ENCODE measurements at regions not wholly inside any gene's neighbourhood (a gene's known extent, or its start where the extent isn't known, plus 50 kb on each side); places are given as distances from the start of the nearest gene placed in this dataset.

DNA sequence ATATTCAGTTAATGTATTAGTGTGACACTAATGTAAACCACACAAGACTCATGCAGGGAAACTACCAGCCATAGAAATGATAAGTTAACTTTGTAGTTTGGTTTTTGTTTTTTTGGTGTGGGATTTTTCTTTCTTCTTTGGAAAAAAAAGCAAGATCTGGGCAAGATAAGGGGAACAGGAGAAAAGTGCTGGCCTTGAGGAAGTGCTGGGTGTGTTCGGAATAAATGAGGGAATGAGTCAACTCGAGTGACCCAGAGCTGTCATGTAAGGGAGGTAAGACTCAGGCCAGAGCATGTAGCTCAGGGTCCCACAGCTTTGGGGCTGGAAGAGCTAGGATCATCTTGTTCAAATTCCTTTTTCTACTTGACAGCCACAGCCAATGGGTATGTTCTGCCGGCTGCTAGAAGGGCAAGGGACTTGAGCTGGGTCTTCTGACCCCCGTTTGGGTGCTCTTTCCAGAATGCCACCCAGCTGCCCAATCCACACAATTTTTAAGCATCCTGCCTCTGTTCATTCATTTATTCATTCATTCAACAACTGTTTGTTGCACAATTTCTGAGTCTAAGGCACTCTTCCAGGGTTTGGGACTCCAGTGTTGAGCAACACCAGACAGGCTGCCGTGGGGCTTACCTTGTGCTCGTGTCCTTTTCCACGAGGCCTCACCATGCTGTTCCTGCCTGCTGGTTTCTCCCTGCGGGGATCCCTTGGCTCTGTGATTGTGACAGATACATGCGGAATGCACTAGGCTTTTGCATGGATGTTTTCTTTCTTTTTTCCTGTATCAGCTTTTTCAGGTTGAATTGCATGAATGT lies 54.5 kb downstream of the CLDN34 start:
- no peak for DNase-seq (ENCODE audit: low read depth)

DNA sequence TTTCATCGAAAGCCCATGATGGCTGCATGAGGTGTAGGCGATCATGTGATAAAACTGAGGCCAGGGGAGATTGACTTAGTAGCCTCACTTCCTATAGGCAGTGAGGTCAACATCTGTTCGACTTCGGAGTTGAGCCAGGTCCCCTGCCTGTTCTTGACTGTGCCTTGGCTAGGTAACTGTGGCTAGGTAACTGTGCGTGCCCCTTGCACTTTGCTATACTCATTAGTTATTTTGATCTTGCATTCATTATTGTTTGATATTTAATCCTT lies 55.0 kb downstream of the CLDN34 start:
- no peak for DNase-seq (ENCODE audit: low read depth)

DNA sequence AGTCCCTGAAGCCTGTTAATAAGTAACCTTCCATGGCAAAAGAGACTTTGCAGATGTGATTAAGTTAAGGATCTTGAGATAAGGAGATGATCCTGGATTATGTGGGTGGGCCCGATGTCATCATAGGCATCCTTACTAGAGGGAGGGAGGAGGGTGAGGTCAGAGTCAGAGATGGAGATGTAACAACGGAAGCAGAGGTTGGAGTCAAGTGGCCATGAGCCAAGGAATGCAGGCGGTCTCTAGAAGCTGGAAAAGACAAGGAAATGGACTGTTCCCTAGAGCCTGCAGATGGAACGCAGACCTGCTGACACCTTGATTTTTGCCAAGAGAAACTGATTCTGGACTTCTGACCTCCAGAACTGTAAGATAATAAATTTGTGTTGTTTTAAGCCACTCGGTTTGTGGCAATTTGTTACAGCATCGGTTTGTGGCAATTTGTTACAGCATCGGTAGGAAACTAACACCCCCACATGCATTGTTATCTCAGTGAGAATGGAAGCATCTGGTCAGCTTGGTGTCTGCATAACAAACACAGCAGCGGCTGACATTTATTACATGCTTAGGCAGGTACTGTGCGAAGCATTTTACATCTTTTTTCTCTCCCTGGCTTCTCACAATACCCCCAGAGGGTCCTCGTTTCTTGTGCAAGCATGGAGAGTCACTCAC lies 55.6 kb downstream of the CLDN34 start:
- DNase-seq (ENCODE audit: low read depth) = no peak

DNA sequence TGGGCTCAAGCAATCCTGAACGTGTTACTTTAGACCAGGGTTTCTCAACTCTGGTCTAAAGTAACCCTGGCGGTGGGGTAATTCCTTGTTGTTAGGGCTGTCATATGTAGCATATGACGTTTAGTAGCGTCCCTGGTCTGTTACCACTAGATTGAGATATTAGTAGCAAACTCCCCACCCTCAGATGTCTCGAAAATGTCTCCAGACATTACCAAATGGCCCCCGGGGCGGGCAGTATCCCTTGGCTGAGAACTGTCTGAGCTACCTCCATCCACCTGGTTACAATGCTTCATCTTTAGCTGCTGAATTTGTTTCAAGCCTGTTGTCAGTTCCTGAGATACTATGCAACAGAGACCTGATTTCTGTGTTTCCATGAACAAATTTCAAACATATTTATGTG lies 56.7 kb downstream of the CLDN34 start:
- no peak for DNase-seq (ENCODE audit: low read depth)

DNA sequence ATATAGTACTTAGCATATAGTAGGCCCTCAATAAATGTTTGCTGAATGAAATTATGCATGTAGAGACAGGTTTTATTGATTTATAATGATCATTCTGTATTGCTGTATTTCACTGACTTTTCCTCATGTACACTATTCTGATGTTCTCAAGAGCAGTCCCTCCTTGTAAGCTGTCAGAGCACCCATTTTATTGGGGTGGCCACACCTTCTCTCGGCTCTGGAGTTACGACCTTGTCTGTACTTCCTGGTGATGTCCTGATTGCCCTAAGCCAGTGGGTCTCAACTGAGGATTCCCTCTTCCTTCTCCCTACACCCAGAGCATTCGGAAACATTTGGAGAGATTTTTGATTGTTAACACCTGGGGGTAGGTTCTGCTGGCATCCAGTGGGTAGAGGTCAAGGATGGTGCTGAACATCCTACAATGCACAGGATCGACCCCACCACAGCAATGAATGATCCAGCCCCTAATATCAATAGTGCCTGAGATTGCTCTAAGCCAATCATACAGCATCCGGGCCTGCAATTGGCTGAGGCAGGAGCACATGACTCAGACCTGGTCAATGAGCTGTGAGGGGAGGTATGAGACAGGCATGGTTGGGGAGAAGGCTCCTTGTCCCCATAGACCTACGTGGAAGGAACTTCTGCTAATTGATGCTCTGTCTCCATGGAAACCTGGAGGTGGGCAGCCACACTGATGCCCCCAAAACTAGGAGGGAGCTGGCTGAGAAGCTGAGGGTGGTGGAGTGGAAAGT lies 58.8 kb downstream of the CLDN34 start:
- no peak for DNase-seq (ENCODE audit: low read depth)

DNA sequence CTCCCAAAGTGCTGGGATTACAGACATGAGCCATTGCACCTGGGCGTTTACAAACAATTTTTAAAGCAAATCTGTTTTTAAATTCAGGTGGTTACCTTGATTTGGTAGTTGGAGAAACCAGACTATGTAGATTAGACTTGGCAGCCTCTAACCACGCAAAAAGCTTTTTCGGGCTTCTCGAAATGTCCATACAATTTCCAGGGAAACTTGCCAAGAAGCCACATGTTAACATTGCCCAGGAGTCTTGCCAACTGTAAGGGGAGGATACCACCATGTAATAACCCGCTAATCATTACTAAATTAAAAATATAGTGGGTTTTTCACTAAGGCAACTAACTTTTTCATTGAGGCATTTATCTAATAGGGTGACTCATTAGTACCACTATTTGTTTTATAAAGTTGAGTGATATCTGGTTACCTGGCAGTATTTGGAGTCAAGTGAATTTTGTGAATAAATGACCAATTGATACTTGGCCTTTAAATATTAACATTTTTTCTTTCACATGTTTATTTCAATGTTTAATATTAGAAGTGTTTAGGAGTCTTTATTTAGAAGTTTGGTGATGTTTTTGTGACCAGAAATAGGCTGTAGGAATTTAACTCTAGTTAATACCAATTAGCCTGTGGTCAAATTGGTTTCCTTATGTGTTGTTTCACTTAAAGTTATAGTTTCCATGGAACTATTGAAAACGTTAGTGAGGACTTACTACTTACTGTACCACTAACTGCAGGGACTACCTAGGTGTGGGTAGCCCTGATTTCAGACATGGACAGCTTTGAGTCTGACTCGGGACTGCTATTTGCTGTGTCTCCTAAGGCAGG lies 61.3 kb downstream of the CLDN34 start:
- DNase-seq (ENCODE audit: low read depth) = no peak

DNA sequence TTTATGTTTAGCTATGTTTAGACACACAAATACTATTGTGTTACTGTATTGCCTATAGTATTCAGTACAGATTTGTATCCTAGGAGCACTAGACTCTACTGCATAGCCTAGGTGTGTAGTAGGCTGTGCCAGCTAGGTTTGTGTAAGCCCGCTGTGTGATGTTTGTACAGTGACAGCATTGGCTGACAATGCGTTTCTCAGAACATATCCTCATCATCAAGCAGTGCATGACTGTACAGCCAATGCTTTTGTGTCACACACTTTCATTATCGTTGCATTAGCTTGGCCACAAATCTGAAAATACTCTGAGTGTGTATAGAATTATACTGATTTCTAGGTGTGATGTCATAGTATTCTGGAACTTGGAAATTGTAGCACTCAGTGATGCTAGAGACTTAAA lies 63.4 kb downstream of the CLDN34 start:
- DNase-seq (ENCODE audit: low read depth) = no peak

DNA sequence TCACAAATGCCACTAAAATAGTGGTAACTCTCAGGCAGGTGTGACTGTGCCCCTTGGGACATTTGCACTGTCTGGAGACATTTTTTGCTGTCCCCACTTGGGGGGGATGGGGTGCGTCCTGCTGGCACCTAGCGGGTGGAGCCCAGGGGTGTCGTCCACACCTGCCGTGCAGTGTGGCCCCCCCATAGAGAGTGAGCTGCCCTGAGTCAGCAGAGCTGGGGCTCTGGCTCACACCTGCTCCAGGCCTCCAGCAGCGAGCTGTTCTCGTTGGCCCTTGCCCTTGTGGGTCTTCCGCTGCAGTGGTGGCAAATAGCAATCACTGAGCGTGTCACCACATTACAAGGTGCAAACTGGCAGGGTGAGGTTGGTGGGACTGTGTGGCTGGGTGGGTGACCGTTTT lies 64.6 kb downstream of the CLDN34 start:
- DNase-seq (ENCODE audit: low read depth) = no peak

DNA sequence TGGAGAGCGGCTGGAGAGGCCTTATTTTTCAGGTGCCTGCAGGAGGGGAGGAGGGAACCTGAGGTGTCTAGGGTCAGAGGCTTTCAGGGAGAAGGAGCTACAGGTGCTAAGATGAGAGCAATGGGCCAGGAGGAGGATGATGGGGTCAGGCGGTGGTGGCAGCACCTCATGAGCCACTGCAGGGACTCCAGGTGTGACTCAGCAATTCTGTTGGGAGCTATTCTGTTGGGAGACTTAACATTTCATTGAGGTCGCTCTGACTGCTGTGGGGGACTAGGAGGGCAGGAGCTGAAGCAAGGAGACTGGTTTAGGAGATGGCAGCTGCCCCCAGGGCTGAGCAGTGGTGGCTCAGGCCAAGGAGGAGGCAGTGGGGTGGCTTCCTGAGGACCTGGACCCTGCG lies 65.0 kb downstream of the CLDN34 start:
- DNase-seq (ENCODE audit: low read depth) = no peak

DNA sequence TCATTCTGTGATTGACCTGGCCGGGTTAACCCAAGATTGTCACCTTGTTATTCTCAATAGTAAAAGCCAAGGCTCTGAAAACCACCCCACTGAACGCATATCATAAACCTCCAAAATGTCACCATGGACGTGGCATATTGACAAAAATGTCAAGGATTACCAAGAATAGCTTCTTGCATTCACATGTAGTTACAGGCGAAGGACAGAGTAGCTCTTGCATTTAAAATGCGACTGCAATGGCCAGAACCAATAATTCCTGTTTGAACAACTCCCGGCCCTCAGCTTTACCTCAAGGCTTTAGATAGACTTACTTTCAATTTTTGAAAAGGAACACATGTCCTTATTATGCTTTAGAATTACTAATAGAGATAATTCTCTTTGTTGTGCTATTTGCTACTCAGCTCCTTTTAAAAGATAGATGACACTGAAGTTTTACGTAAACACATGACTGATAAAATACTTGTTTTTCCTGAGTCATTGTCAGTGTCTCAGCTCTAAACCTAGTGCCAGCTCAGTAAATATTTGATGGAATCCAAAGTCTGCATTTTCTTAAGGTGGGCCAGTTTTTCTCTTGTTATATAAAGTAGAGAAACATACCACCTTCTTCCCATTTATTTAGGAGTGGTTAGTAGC lies 66.3 kb downstream of the CLDN34 start:
- no peak for DNase-seq (ENCODE audit: low read depth)

DNA sequence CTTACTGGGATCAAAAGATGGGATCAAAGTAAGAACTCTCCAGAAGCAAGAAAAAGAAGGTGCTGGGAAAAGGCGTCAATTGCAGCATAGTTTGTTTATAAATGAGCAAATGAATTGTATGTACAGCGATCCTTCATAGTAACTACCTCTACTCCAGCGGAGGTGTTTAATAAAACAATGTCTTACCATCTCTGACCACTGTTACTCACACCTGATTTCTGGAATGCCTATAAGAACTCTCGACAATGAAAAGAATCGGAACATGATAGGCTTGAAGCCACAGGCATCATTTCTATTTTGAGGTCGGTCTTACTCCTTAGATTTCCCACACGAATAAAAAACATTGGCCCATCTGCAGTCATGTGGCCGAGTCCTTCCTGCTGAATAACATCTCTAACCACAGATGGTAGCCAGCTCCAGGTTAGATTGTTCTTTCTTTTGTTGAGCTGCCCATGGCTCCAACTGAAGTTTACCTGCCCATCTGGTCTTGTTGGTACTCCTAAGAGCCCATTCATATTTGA lies 67.6 kb downstream of the CLDN34 start:
- DNase-seq (ENCODE audit: low read depth) = no peak

DNA sequence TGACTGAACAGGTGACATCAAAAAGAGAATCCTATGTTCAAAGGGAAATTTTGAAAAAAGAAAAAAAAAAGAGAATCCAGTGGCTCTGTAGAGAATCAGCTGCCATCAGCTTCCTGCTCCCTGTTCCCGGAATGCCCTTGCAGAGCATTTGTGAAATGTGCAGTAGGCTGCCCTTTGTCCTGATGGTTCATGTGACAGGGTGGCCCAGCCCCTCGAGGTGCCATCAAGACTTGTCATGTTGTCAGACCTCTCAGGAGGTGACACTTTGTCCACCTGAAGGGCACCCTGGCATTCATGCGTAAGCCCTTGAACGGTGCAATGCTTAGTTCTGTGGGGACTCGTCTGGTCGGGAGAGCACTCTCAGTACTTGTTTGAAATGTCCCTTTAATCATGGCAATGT lies 71.4 kb downstream of the CLDN34 start:
- no peak for DNase-seq (ENCODE audit: low read depth)

DNA sequence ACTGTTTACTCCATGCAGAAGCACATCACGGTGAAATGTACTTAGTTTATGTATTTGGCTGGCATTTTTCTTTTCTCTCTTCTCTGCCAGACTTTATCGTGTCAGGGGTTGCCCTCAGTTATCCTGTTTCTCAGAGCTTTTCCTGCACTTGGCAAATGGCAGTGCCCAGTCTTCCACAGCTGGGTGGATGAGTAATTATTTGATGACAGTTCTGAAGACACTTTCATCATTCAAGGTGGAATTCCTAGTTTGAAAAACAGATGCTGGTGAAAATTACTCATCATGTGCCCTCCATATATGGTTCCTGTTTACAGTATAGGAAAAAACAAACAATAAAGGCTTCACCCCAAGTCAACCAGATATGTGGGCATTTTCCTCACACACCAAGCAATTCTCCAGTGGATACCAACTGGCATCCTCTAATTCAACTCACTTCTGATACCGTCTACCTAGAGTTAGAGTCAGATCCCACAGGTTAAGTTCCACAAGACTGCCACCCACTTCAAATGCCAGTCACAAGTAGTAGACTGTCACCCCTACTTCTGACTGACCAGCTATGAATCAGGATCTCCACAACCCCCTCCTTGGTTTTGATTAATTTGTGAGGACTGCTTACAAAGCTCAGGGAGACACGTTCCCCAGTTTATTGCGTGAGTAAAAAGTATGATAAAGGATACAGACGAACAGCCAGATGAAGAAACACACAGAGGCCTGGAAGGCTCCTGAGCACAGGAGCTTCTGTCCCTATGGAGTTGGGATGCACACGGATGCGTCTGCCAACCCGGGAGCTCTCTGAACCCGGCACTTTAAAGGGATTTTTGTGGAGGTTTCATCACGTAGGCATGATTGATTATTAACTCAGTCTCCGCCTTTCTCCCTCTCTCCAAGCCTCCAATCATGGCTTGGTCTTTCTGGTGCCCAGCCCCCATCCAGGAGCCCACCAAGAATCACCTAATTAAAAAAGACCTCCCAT lies 72.9 kb downstream of the CLDN34 start:
- no peak for DNase-seq (ENCODE audit: low read depth)

DNA sequence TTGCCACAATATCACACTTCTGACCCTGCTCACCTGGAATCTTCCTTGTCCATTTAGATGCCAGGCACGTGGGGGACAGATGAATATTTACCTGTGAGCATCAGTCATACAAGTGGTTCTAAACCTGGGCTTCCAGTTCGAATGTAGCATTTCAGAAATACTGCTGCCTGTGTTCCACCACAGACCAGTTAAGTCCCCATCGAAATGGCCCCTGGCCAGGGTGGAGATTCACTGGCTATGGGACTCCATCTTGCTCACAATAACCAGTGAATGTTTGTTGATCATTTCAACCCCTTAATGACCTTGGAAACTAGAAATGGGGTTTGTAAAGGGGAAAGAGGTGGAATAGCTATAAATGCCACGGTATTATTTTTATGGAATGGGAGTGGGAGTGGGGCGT lies 73.8 kb downstream of the CLDN34 start:
- no peak for DNase-seq (ENCODE audit: low read depth)

DNA sequence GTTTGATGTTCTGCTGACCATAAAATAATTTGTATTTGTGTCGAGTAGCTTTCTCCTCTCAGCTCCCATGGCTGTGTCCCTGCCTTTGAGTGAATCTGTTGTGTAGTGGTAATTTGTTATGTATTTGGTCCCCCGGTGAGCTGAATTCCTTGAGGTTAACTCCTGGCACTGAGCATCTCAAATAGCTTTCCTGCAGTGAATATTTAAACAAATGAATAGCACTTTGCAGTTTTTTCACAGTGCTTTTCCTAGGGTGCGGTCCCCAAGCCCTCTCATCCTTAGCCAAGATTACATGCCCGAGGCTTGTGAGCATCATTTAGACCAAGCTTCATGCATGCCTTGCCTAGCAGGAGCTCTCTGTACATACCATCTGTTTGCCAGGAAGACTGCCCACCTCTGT lies 74.2 kb downstream of the CLDN34 start:
- no peak for DNase-seq (ENCODE audit: low read depth)

DNA sequence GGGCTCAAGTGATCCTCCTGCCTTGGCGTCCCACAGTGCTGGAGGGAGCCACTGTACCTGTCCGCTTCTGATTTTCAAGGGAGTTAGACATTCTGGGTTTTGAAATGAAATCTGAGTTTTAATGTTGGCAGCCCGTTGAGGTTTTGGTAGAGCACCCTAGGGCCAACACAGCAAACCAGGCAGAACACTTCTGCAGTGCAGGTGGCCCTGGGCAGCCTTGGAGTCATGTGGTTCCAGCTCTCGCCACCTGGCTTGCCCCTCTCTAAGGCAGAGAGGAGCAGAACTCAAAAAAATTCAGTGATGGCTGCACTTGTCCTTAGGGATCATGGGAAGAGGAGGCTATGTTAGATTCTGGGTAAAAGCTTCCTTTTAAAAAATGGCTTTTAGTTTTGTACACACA lies 74.9 kb downstream of the CLDN34 start:
- no peak for DNase-seq (ENCODE audit: low read depth)

DNA sequence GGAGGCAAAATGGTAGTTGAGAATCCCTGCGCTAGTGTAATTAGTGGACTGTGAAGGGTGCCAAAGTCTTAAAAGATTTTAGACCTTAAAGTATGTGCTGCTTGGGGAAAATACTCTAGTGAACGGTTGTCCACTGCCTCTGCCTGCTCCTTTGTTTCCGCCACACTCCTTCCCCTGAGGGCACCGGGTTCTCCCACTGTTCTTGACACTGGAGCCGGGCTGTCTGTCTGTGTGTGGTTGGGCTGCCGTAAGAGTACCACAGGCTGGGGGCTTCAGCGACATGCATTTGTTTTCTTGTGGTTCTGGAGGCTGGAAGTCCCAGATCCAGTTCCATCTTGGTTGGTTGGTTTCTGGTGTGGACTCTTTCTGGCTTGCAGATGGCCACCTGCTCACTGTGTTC lies 76.2 kb downstream of the CLDN34 start:
- DNase-seq (ENCODE audit: low read depth) = no peak

DNA sequence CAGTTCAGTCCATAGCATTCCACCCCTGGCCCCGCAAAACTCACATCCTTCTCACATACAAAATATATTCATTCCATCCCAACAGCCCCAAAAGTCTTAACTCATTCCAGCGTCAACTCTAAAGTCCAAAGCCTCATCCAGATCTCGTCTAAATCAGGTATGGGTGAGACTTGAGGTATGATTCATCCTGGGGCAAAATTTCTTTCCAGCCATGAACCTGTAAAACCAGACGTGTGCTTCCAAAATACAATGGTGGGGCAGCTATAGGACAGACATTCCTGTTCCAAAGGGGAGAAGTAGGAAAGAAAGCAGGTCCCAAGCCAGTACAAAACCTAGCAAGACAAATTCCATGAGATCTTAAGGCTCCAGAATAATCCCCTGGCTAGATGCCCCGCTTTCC lies 76.9 kb downstream of the CLDN34 start:
- DNase-seq (ENCODE audit: low read depth) = no peak

DNA sequence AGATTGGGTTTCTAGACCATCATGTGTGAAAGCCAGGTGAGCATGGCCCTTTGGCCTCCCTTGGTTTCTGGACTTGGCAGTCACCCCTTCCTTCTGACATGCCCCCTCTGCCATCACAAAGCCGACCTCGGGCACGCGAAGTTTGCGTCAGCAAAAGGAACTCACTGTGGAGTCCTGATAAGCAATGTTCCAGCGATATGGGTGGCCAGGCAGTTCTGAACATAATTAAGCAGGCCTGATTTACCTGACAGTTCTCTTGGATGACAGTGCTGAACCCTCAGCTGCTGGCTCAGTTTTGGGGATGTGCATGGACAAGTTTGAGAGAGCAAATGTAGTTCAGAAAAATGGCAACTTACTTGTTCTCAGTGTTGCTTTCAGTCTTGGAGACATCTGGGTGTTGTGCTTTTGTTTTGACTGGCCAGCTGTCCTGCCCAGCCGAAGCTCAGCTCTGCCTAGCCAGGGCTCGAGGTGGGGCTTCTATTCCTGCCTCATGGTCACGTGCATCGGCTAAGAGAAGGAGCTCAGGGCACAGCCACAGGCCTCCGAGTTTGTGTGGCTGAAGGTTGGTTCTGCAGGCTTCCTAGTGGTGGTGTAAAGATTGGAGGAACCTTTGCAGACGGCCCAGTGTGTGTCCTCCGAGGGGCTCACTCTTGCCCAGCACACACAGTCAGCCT lies 78.3 kb downstream of the CLDN34 start:
- DNase-seq (ENCODE audit: low read depth) = no peak

DNA sequence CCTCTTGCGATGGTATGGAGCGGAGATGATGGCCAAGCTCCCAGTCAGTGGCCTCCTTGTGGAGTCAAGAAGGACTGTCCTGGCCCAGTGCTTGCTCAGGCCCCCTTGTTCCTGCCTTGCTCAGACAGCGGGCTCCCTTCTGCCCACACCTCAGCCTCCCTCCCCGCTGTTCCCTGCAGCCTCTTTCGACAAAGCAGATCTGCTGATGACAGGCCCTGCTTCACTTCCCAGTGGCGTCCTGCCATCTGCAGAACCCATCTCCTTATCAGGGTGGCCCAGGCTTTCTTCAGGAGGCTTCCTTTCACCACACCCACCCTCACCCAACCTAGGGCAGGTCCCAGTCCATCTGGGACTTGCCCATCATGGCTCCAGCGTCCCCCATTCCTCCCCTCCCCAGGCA lies 80.0 kb downstream of the CLDN34 start:
- no peak for DNase-seq (ENCODE audit: low read depth)

Data from stimulated activated CD8-positive, alpha-beta memory T cell treated with anti-CD3 and anti-CD28 coated beads, Interleukin-4, amount 100 ng/mL, for 24 hours (primary cell).